A673 (cell line): ENCODE measurements at regions not wholly inside any gene's neighbourhood (a gene's known extent, or its start where the extent isn't known, plus 50 kb on each side); places are given as distances from the start of the nearest gene placed in this dataset.

Source experiments
- BruUV-seq: library from RNA; stranded (reverse); fragments of 400-500 nt; replicated peaks from 2 replicates; lab custom pipeline; 2021; lab: Mats Ljungman, UMichigan
- CTCF ChIA-PET: fragments of 300-600 bp; sonication (Branson Sonifier 250); formaldehyde crosslinking; loops from one replicate; lab custom pipeline; 2022; ENCODE audit warnings: antibody characterized with exemption; lab: Charles Lee
- POLR2A ChIA-PET: fragments of 300-600 bp; sonication (Branson Sonifier 250); formaldehyde crosslinking; loops from one replicate; lab custom pipeline; 2022; ENCODE audit warnings: antibody characterized with exemption; ENCODE audit not compliant: low non-redundant PET; lab: Charles Lee
- DNase-seq: peaks from one replicate; pipeline ENCODE4 v3.0.0-alpha.2; 2015; ENCODE audit warnings: low spot score
- H3K27ac ChIP-seq: fragments of 200-600 bp; sonication (generic); 2 replicates; pipeline ENCODE4 v1.5.1; 2016; ENCODE audit warnings: mixed run types, low read depth, mild to moderate bottlenecking, mixed read lengths, antibody characterized with exemption, low read length; ENCODE audit not compliant: poor library complexity, severe bottlenecking
- H3K27me3 ChIP-seq: fragments of 200-600 bp; sonication (generic); replicated peaks from 2 replicates; pipeline ENCODE4 v1.6.1; 2017; ENCODE audit warnings: mixed run types, low read depth, mild to moderate bottlenecking, mixed read lengths, antibody characterized with exemption, low read length; ENCODE audit not compliant: insufficient read depth, poor library complexity
- H3K36me3 ChIP-seq: fragments of 200-600 bp; sonication (generic); 2 replicates; pipeline ENCODE4 v1.6.1; 2016; ENCODE audit warnings: mixed run types, mild to moderate bottlenecking, mixed read lengths, antibody characterized with exemption, low read length; ENCODE audit not compliant: insufficient read depth, poor library complexity, severe bottlenecking
- H3K4me1 ChIP-seq: fragments of 200-600 bp; sonication (generic); 2 replicates; pipeline ENCODE4 v1.6.1; 2017; ENCODE audit warnings: mixed run types, mild to moderate bottlenecking, mixed read lengths, antibody characterized with exemption, low read length; ENCODE audit not compliant: insufficient read depth, poor library complexity, severe bottlenecking
- H3K4me3 ChIP-seq: fragments of 200-600 bp; sonication (generic); 2 replicates; pipeline ENCODE4 v1.5.1; 2016; ENCODE audit warnings: low read depth, mixed run types, mild to moderate bottlenecking, mixed read lengths, low read length; ENCODE audit not compliant: poor library complexity, severe bottlenecking
- H3K9me3 ChIP-seq: fragments of 200-600 bp; sonication (generic); 2 replicates; pipeline ENCODE4 v1.6.1; 2016; ENCODE audit warnings: mixed run types, low read depth, mild to moderate bottlenecking, mixed read lengths, antibody characterized with exemption, low read length; ENCODE audit not compliant: poor library complexity, severe bottlenecking
- EZH2 ChIP-seq: fragments of 200-600 bp; sonication (generic); IDR thresholded peaks from 2 replicates; pipeline ENCODE4 v1.6.1; 2017; ENCODE audit warnings: borderline replicate concordance, low read depth, mild to moderate bottlenecking, mixed read lengths, antibody characterized with exemption, low read length; ENCODE audit not compliant: poor library complexity, severe bottlenecking
- intact Hi-C: fragments of 100-400 bp; cut with micrococcal nuclease; formaldehyde crosslinking; loops from one replicate; pipeline ENCODE4 v1.10.0; 2022; ENCODE audit not compliant: unreplicated experiment
- TF ChIP-seq, protein P1 (sequence below): fragments of 300-800, 200-600 bp; sonication (generic); conservative IDR thresholded peaks from 2 replicates; pipeline ENCODE4 v1.5.1; 2017; ENCODE audit warnings: low read depth, mild to moderate bottlenecking, antibody characterized with exemption, low read length, moderate library complexity, mixed read lengths

DNA sequence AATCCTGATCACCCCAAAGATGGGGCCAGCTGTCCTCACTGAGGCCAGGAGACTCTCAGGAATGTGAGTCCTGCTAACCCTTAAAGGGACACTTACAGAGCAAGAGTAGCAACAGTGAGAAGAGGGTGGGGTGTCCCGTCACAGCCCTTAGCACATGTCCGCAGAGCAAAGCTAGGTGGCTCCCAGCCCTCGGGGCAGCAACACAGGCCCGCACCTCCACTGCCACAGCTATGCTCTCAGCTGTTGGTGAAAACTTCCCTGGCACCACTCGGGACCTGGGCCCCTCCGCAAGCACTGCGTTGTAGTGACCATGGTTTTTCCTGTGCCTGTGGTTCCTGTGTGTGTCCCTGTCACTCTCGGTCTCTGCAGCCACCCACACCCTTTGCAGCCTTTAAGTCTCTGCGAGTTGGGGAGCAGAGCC is 76.4 kb upstream of the UXS1 start:
- BruUV-seq, result no TSS peak
- intact Hi-C loops, result no loop called here

GRCh38 chr2:106269591-106270291 is 75.6 kb upstream of the UXS1 start:
- no TSS peak for BruUV-seq
- H3K27me3 ChIP-seq, result no peaks in the 10 kb centered on the region
- no peak overlapping the region for H3K4me3 ChIP-seq
- ChIA-PET POLR2A (no interaction called here), CTCF (no interaction called here)
- intact Hi-C loops, result no loop called here
- no peak for DNase-seq
- H3K4me1 ChIP-seq, result no peaks in the 10 kb centered on the region
- no peaks in the 10 kb centered on the region for H3K9me3 ChIP-seq
- no peak overlapping the region for H3K27ac ChIP-seq
- TF ChIP-seq, protein P1, sequence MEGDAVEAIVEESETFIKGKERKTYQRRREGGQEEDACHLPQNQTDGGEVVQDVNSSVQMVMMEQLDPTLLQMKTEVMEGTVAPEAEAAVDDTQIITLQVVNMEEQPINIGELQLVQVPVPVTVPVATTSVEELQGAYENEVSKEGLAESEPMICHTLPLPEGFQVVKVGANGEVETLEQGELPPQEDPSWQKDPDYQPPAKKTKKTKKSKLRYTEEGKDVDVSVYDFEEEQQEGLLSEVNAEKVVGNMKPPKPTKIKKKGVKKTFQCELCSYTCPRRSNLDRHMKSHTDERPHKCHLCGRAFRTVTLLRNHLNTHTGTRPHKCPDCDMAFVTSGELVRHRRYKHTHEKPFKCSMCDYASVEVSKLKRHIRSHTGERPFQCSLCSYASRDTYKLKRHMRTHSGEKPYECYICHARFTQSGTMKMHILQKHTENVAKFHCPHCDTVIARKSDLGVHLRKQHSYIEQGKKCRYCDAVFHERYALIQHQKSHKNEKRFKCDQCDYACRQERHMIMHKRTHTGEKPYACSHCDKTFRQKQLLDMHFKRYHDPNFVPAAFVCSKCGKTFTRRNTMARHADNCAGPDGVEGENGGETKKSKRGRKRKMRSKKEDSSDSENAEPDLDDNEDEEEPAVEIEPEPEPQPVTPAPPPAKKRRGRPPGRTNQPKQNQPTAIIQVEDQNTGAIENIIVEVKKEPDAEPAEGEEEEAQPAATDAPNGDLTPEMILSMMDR, result no peak
- no peak for TF ChIP-seq EZH2
- no peaks in the 10 kb centered on the region for H3K36me3 ChIP-seq

More for the DNA sequence above, 76.4 kb upstream of the UXS1 start:
- TF ChIP-seq EZH2, result no peak
- TF ChIP-seq, protein P1, result no peak
- Histone ChIP-seq H3K4me3 (no peak overlapping the region), H3K36me3 (no peaks in the 10 kb centered on the region), H3K9me3 (no peaks in the 10 kb centered on the region), H3K4me1 (no peaks in the 10 kb centered on the region), H3K27ac (no peak overlapping the region), H3K27me3 (no peaks in the 10 kb centered on the region)
- POLR2A ChIA-PET, result no interaction called here
- CTCF ChIA-PET, result no interaction called here
- no peak for DNase-seq

DNA sequence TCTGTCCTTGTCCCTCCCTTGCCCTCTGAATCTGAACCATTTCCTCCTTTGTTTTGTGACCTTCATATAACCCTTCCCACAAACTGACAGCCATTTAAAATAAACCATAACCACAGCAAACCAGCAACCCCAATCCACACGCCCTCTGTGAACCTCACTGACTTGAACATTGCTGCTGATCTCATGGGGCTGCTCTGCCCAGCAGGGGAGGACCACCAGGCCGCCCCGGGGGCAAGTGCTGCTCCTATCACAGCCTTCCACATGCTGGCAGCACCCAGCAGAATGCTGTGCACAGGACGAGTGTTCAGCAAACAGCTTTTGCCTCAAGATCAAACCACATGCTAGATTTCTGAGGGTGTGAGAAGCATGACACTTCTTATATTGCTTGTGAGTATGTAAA is 73.9 kb upstream of the UXS1 start:
- DNase-seq, result no peak
- H3K9me3 ChIP-seq, result no peaks in the 10 kb centered on the region
- no peaks in the 10 kb centered on the region for H3K4me1 ChIP-seq
- TF ChIP-seq, protein P1, result no peak
- no peak for TF ChIP-seq EZH2
- ChIA-PET POLR2A (no interaction called here), CTCF (no interaction called here)
- no peaks in the 10 kb centered on the region for H3K27me3 ChIP-seq
- no peaks in the 10 kb centered on the region for H3K36me3 ChIP-seq
- H3K27ac ChIP-seq, result no peak overlapping the region
- no TSS peak for BruUV-seq
- intact Hi-C loops, result no loop called here
- no peak overlapping the region for H3K4me3 ChIP-seq
